CD4-positive, alpha-beta T cell (primary cell): ENCODE measurements at regions not wholly inside any gene's neighbourhood (a gene's known extent, or its start where the extent isn't known, plus 50 kb on each side); places are given as distances from the start of the nearest gene placed in this dataset.

ENCODE experiments used
- ATAC-seq: fragments of 200-7000 bp; cut with Tn5 transposase; one replicate; pipeline ENCODE4 v1.10.0; 2022; ENCODE audit warnings: mild to moderate bottlenecking; ENCODE audit not compliant: poor library complexity
- CTCF ChIA-PET: fragments of 350-600 bp; sonication (Branson Sonifier 250); formaldehyde crosslinking; loops from one replicate; lab custom pipeline; 2021; ENCODE audit warnings: antibody characterized with exemption, inconsistent platforms; lab: Charles Lee
- POLR2A ChIA-PET: fragments of 350-600 bp; sonication (Branson Sonifier 250); formaldehyde crosslinking; loops from one replicate; lab custom pipeline; 2021; ENCODE audit warnings: antibody characterized with exemption, inconsistent platforms; lab: Charles Lee
- DNase-seq, 14 experiments: peaks; one replicate each; pipeline ENCODE4 v3.0.0-alpha.2; 2013 to 2020; ENCODE audit warnings: mixed read lengths in 2 of 14
- H3K27ac ChIP-seq, 2 donors: one replicate each; pipeline versions ENCODE4 v1.5.1 to v1.7.0; 2013; ENCODE audit warnings: low read length in 2 of 2, low read depth in 1 of 2, mild to moderate bottlenecking in 1 of 2
- H3K27me3 ChIP-seq, 2 experiments: 1 replicate in 1 of 2; 2 replicates in 1 of 2; pipeline versions ENCODE4 v1.6.1 to v1.7.0; 2013; ENCODE audit warnings: low read length in 2 of 2, control low read depth in 1 of 2, mild to moderate bottlenecking in 1 of 2, moderate library complexity in 1 of 2; ENCODE audit not compliant: insufficient read depth in 2 of 2, control insufficient read depth in 1 of 2
- H3K36me3 ChIP-seq: one replicate; pipeline ENCODE4 v1.6.1; 2013; ENCODE audit warnings: low read length, control low read depth; ENCODE audit not compliant: insufficient read depth
- H3K4me1 ChIP-seq: one replicate; pipeline ENCODE4 v1.6.1; 2013; ENCODE audit warnings: low read length, control low read depth; ENCODE audit not compliant: insufficient read depth
- H3K4me3 ChIP-seq: one replicate; pipeline ENCODE4 v1.5.1; 2013; ENCODE audit warnings: mild to moderate bottlenecking, low read length, moderate library complexity
- H3K9me3 ChIP-seq, 2 experiments: 1 replicate in 1 of 2; 2 replicates in 1 of 2; pipeline versions ENCODE4 v1.6.1 to v1.7.0; 2013; ENCODE audit warnings: low read length in 2 of 2, mild to moderate bottlenecking in 2 of 2, control low read depth in 1 of 2, moderate library complexity in 1 of 2; ENCODE audit not compliant: control insufficient read depth in 1 of 2, insufficient read depth in 1 of 2
- H3K27ac Mint-ChIP-seq: one replicate; pipeline ENCODE4 v1.8.0; 2020; ENCODE audit warnings: mixed read lengths
- H3K27me3 Mint-ChIP-seq: one replicate; pipeline ENCODE4 v1.8.0; 2021; ENCODE audit warnings: mixed read lengths
- H3K36me3 Mint-ChIP-seq: one replicate; pipeline ENCODE4 v1.8.0; 2021; ENCODE audit warnings: low read depth, mixed read lengths
- H3K4me1 Mint-ChIP-seq: one replicate; pipeline ENCODE4 v1.8.0; 2021; ENCODE audit warnings: low read depth, mixed read lengths
- H3K4me3 Mint-ChIP-seq: one replicate; pipeline ENCODE4 v1.8.0; 2020; ENCODE audit warnings: mild to moderate bottlenecking, mixed read lengths
- H3K9me3 Mint-ChIP-seq: one replicate; pipeline ENCODE4 v1.8.0; 2020; ENCODE audit warnings: mixed read lengths
- intact Hi-C, 2 experiments: fragments of 100-400 bp; cut with DNase I in 1 of 2; cut with micrococcal nuclease in 1 of 2; formaldehyde crosslinking; loops; one replicate each; pipeline versions ENCODE4 v1.15.1 to v1.9.0; 2023 to 2025; cut with DNase I, micrococcal nuclease
- TF ChIP-seq, protein P1 (sequence below): fragments of 200-600 bp; IDR thresholded peaks from one replicate; pipeline ENCODE4 v1.8.0; 2022; ENCODE audit warnings: antibody characterized with exemption, mild to moderate bottlenecking

DNA sequence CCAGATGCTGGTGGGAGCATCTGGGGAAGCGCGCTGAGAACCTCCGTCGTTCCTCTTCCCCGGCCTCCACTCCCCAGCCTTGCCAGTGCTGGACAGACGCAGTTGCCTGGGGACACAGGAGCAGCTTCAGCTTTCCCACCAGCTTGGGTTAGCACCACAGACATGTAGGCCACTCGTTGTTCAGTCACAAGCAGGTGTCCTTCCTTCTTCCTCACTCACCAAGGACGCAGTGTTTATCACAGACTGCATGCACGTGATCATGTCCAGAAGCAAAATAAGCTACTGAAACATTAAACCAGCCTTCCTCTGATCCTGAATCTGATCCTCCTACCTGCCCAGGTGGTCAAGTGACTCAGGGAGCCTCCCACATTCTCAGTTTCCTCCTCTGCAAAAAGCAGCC is 232.9 kb downstream of the SYK start:
- Histone ChIP-seq H3K27me3 (peaks cover 0 to 11% of the 10 kb centered on the region in 2 experiments), H3K36me3 (no peaks in the 10 kb centered on the region), H3K4me1 (peaks cover 15% of the 10 kb centered on the region), H3K9me3 (no peaks in the 10 kb centered on the region), H3K4me3 (no peak overlapping the region), H3K27ac (no peak overlapping the region)
- DNase-seq (no peak), ATAC-seq (no peak)
- Mint-ChIP-seq H3K4me3 (no peak overlapping the region), H3K4me1 (peaks cover 10% of the 10 kb centered on the region), H3K27me3 (peaks cover 36% of the 10 kb centered on the region), H3K36me3 (no peaks in the 10 kb centered on the region), H3K9me3 (no peaks in the 10 kb centered on the region), H3K27ac (no peak overlapping the region)
- ChIA-PET CTCF (interaction anchor here (1.1 to 1.4 kb wide), 3 partner anchors 323 to 692 kb away, joined by 3 to 13 read pairs (median 3); no protein-coding TSS in a partner anchor), POLR2A (no interaction called here)
- intact Hi-C loops: loop anchor here in 1 of 2 experiments (10.0 kb wide), 1 partner anchor 220 kb away; no protein-coding TSS in a partner anchor
- TF ChIP-seq, protein P1, sequence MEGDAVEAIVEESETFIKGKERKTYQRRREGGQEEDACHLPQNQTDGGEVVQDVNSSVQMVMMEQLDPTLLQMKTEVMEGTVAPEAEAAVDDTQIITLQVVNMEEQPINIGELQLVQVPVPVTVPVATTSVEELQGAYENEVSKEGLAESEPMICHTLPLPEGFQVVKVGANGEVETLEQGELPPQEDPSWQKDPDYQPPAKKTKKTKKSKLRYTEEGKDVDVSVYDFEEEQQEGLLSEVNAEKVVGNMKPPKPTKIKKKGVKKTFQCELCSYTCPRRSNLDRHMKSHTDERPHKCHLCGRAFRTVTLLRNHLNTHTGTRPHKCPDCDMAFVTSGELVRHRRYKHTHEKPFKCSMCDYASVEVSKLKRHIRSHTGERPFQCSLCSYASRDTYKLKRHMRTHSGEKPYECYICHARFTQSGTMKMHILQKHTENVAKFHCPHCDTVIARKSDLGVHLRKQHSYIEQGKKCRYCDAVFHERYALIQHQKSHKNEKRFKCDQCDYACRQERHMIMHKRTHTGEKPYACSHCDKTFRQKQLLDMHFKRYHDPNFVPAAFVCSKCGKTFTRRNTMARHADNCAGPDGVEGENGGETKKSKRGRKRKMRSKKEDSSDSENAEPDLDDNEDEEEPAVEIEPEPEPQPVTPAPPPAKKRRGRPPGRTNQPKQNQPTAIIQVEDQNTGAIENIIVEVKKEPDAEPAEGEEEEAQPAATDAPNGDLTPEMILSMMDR: no peak

- H3K27ac ChIP-seq: no peak overlapping the region
- H3K27ac Mint-ChIP-seq: no peak overlapping the region
- CTCF ChIA-PET: no interaction called here
- H3K4me3 Mint-ChIP-seq: no peak overlapping the region
- H3K36me3 ChIP-seq: no peaks in the 10 kb centered on the region
- intact Hi-C loops: loop anchor here (5.0 to 10.0 kb wide), 5 partner anchors 118 to 647 kb away; no protein-coding TSS in a partner anchor
- DNase-seq (no peak), ATAC-seq (no peak)
- TF ChIP-seq, protein P1: no peak
- no peak overlapping the region for H3K4me3 ChIP-seq
- H3K9me3 Mint-ChIP-seq: no peaks in the 10 kb centered on the region
- POLR2A ChIA-PET: no interaction called here
- peaks cover 15% of the 10 kb centered on the region for H3K4me1 ChIP-seq
- H3K36me3 Mint-ChIP-seq: no peaks in the 10 kb centered on the region
- peaks cover 0 to 11% of the 10 kb centered on the region in 2 experiments for H3K27me3 ChIP-seq
- H3K4me1 Mint-ChIP-seq: peaks cover 10% of the 10 kb centered on the region
- H3K9me3 ChIP-seq: no peaks in the 10 kb centered on the region
- peaks cover 41% of the 10 kb centered on the region for H3K27me3 Mint-ChIP-seq
Observed at GRCh38 chr9:91034976-91035824, 233.6 kb downstream of the SYK start.

GRCh38 chr9:91035825-91036208 is 234.2 kb downstream of the SYK start:
- Histone ChIP-seq H3K9me3 (no peaks in the 10 kb centered on the region), H3K27me3 (peaks cover 0 to 11% of the 10 kb centered on the region in 2 experiments), H3K4me1 (peaks cover 15% of the 10 kb centered on the region), H3K4me3 (no peak overlapping the region), H3K36me3 (no peaks in the 10 kb centered on the region), H3K27ac (no peak overlapping the region)
- Mint-ChIP-seq H3K4me1 (peaks cover 10% of the 10 kb centered on the region), H3K4me3 (no peak overlapping the region), H3K27me3 (peaks cover 43% of the 10 kb centered on the region), H3K27ac (no peak overlapping the region), H3K9me3 (no peaks in the 10 kb centered on the region), H3K36me3 (no peaks in the 10 kb centered on the region)
- POLR2A ChIA-PET: no interaction called here
- TF ChIP-seq, protein P1: no peak
- CTCF ChIA-PET: no interaction called here
- no peak for DNase-seq
- ATAC-seq: no peak
- intact Hi-C loops: loop anchor here (2.0 to 10.0 kb wide), 6 partner anchors 119 to 691 kb away; no protein-coding TSS in a partner anchor
